ENCODE measurements at regions not wholly inside any gene's neighbourhood (a gene's known extent, or its start where the extent isn't known, plus 50 kb on each side); places are given as distances from the start of the nearest gene placed in this dataset.
A peak's percentile ranks its signal among the peaks of the same experiment; 100 is the strongest.

- DNase-seq: no peak
Measured at GRCh38 chr11:110928391-110928790, 216.2 kb upstream of the ARHGAP20 start.

- peak in 2 of 51 donors; percentile 8 to 29 for DNase-seq
Measured at GRCh38 chr11:110921742-110922521, 209.7 kb upstream of the ARHGAP20 start.

GRCh38 chr11:110919241-110919922 lies 207.1 kb upstream of the ARHGAP20 start:
- DNase-seq: peak in 1 of 51 donors; percentile 12

- DNase-seq: no peak
Measured at GRCh38 chr11:110918351-110918750, 206.1 kb upstream of the ARHGAP20 start.

- DNase-seq: no peak
Measured at GRCh38 chr11:110912437-110912836, 200.2 kb upstream of the ARHGAP20 start.

- DNase-seq: no peak
Measured at GRCh38 chr11:110910384-110910783, 198.1 kb upstream of the ARHGAP20 start.

GRCh38 chr11:110909336-110909735 lies 197.1 kb upstream of the ARHGAP20 start:
- no peak for DNase-seq

- DNase-seq: peak in 1 of 51 donors; percentile 32
Measured at GRCh38 chr11:110908401-110909105, 196.3 kb upstream of the ARHGAP20 start.

- no peak for DNase-seq
Measured at GRCh38 chr11:110907629-110908028, 195.4 kb upstream of the ARHGAP20 start.

- no peak for DNase-seq
Measured at GRCh38 chr11:110903830-110904229, 191.6 kb upstream of the ARHGAP20 start.

GRCh38 chr11:110903378-110903777 lies 191.1 kb upstream of the ARHGAP20 start:
- no peak for DNase-seq

- DNase-seq: peak in 1 of 51 donors; percentile 44
Measured at GRCh38 chr11:110901441-110901840, 189.2 kb upstream of the ARHGAP20 start.

GRCh38 chr11:110900426-110900825 lies 188.2 kb upstream of the ARHGAP20 start:
- no peak for DNase-seq

GRCh38 chr11:110897035-110897434 lies 184.8 kb upstream of the ARHGAP20 start:
- no peak for DNase-seq

- no peak for DNase-seq
Measured at GRCh38 chr11:110896358-110896757, 184.1 kb upstream of the ARHGAP20 start.

GRCh38 chr11:110894224-110894623 lies 182.0 kb upstream of the ARHGAP20 start:
- no peak for DNase-seq

- no peak for DNase-seq
Measured at GRCh38 chr11:110892741-110893285, 180.6 kb upstream of the ARHGAP20 start.

- DNase-seq: no peak
Measured at GRCh38 chr11:110891411-110891810, 179.2 kb upstream of the ARHGAP20 start.

- DNase-seq: no peak
Measured at GRCh38 chr11:110890995-110891394, 178.8 kb upstream of the ARHGAP20 start.

GRCh38 chr11:110886288-110886970 lies 174.2 kb upstream of the ARHGAP20 start:
- DNase-seq: peak in 1 of 51 donors; percentile 6

GRCh38 chr11:110883256-110883655 lies 171.0 kb upstream of the ARHGAP20 start:
- peak in 8 of 51 donors; percentile 1 to 21 (median 6) for DNase-seq

Measured in hypothalamus (tissue), 51 donors.